Tongue (tissue), 1 donor: ENCODE measurements at regions not wholly inside any gene's neighbourhood (a gene's known extent, or its start where the extent isn't known, plus 50 kb on each side); places are given as distances from the start of the nearest gene placed in this dataset.
"Not testable (repeated sequence)": the region's sequence is repeated elsewhere in the genome, so short reads cannot be mapped to it uniquely, and the experiment has no call there.

Source experiments
- DNase-seq: peaks from one replicate; pipeline ENCODE4 v3.0.0-alpha.2; 2015

- DNase-seq: no peak
These were observed 156.5 kb upstream of the TAS2R1 start for GRCh38 chr5:9786380-9787360.

- DNase-seq: no peak
These were observed 155.6 kb upstream of the TAS2R1 start for GRCh38 chr5:9785751-9786150.

- no peak for DNase-seq
These were observed 154.1 kb upstream of the TAS2R1 start for GRCh38 chr5:9784231-9784630.

- DNase-seq: peak; percentile 67
These were observed 152.8 kb upstream of the TAS2R1 start for GRCh38 chr5:9782826-9783560.

- DNase-seq: no peak
These were observed 151.7 kb upstream of the TAS2R1 start for GRCh38 chr5:9781890-9782289.

- DNase-seq: no peak
These were observed 151.1 kb upstream of the TAS2R1 start for GRCh38 chr5:9781275-9781674.

- no peak for DNase-seq
These were observed 150.3 kb upstream of the TAS2R1 start for GRCh38 chr5:9780501-9780900.

- DNase-seq: no peak
These were observed 146.4 kb upstream of the TAS2R1 start for GRCh38 chr5:9776525-9776924.

GRCh38 chr5:9775339-9775738 is 145.2 kb upstream of the TAS2R1 start:
- no peak for DNase-seq

GRCh38 chr5:9774472-9775079 is 144.4 kb upstream of the TAS2R1 start:
- no peak for DNase-seq

- no peak for DNase-seq
These were observed 140.9 kb upstream of the TAS2R1 start for GRCh38 chr5:9771079-9771478.

- no peak for DNase-seq
These were observed 136.4 kb upstream of the TAS2R1 start for GRCh38 chr5:9766581-9766980.

- peak; percentile 37 for DNase-seq
These were observed 135.4 kb upstream of the TAS2R1 start for GRCh38 chr5:9765419-9766140.

- DNase-seq: peak; percentile 41
These were observed 131.6 kb upstream of the TAS2R1 start for GRCh38 chr5:9761706-9762105.

GRCh38 chr5:9752670-9753069 is 122.5 kb upstream of the TAS2R1 start:
- not testable (repeated sequence) for DNase-seq

- DNase-seq: no peak
These were observed 113.4 kb upstream of the TAS2R1 start for GRCh38 chr5:9743507-9743906.

- DNase-seq: no peak
These were observed 112.7 kb upstream of the TAS2R1 start for GRCh38 chr5:9742848-9743247.

- DNase-seq: no peak
These were observed 109.0 kb upstream of the TAS2R1 start for GRCh38 chr5:9739135-9739534.

- DNase-seq: no peak
These were observed 107.1 kb upstream of the TAS2R1 start for GRCh38 chr5:9737265-9737664.

GRCh38 chr5:9733486-9733885 is 103.3 kb upstream of the TAS2R1 start:
- DNase-seq: peak; percentile 71

GRCh38 chr5:9731159-9731558 is 101.0 kb upstream of the TAS2R1 start:
- DNase-seq: no peak

GRCh38 chr5:9728261-9728660 is 98.1 kb upstream of the TAS2R1 start:
- DNase-seq: no peak
